ENCODE measurements at regions not wholly inside any gene's neighbourhood (a gene's known extent, or its start where the extent isn't known, plus 50 kb on each side); places are given as distances from the start of the nearest gene placed in this dataset.
"Not testable (repeated sequence)": the region's sequence is repeated elsewhere in the genome, so short reads cannot be mapped to it uniquely, and the experiment has no call there.

- no peak for DNase-seq (ENCODE audit: low spot score)
Measured at GRCh38 chr2:167748536-167748935, 498.9 kb downstream of the STK39 start.

- no peak for DNase-seq (ENCODE audit: low spot score)
Measured at GRCh38 chr2:167745667-167746066, 501.7 kb downstream of the STK39 start.

GRCh38 chr2:167739921-167740320 lies 507.5 kb downstream of the STK39 start:
- DNase-seq (ENCODE audit: low spot score) = not testable (repeated sequence)

GRCh38 chr2:167733747-167734146 lies 513.6 kb downstream of the STK39 start:
- DNase-seq (ENCODE audit: low spot score) = no peak

GRCh38 chr2:167732326-167732725 lies 515.1 kb downstream of the STK39 start:
- DNase-seq (ENCODE audit: low spot score) = no peak

DNA sequence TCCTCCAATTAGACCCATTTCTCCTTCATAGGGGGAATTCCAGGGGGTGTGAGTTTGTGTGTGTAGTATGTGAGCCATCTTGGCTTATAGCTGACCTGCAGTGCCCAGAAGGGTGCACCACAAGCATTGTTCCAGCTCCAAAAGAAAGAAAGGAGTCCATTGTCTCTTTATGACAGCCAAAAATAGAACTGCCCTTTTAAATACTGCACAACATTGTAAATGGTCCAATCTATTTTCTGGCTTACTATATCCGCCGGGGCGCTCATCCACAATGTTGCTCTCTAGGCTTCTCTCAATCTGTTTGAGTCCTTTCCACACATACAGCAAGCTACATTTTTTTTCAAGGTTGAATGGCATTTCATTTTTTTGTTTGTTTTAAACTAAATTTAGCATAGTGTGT lies 517.5 kb downstream of the STK39 start:
- no peak for DNase-seq (ENCODE audit: low spot score)

GRCh38 chr2:167726788-167727187 lies 520.6 kb downstream of the STK39 start:
- no peak for DNase-seq (ENCODE audit: low spot score)

- no peak for DNase-seq (ENCODE audit: low spot score)
Measured at GRCh38 chr2:167721593-167721992, 525.8 kb downstream of the STK39 start.

DNA sequence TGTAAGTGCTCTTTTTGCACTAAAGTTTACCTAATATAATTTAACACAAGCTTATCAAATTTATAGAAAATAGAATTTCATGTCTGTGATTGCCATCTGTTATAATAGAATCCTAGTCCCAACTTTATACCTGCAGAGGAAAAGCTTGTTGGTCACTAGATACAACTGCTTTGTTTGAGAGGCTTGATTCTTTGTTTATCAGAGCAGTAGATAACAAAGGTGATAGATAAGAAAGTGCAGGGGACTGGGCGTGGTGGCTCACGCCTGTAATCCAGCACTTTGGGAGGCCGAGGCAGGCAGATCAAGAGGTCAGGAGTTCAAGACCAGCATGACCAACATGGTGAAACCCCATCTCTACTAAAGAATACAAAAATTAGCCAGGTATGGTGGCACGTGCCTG lies 528.0 kb downstream of the STK39 start:
- no peak for DNase-seq (ENCODE audit: low spot score)

GRCh38 chr2:167718560-167718959 lies 528.8 kb downstream of the STK39 start:
- no peak for DNase-seq (ENCODE audit: low spot score)

DNA sequence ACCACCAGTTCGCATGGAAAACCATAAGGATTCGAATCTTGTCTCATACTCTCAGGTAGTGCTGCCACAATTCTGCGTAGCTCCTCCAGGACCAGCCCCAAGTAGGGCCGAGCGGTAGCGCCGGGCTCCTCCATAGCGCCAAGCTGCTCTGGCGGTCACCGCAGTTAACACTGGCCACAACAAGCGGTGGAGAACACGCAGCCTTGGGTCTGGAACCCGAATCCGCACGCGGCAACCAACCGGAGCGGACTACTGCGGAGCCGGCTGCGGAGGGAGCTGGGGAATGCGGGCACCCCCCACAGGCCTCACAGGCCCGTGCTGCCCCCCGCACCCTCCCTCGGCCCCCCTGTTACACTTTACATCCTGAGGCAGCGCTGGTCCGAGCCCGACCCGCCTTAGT lies 531.5 kb downstream of the STK39 start:
- DNase-seq (ENCODE audit: low spot score) = no peak

DNA sequence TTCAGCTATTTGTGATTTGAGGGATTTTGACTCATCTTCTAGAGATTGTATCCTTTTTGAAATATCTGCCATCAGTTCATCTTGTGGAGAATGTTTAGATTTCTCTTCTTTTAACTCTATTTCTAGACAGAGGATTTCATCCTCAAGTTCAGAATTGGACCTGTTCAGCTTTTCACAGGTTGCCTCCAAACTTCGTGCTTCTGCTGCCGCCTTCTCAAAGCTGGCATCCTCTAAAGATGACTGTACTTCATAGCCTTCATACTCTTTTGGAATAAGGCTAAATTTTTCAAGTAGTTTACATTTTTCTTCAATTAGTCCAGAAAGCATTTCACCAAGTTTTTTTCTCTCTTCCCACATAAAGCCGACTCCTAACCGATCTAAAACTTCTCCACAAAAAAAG lies 531.9 kb downstream of the STK39 start:
- DNase-seq (ENCODE audit: low spot score) = not testable (repeated sequence)

DNA sequence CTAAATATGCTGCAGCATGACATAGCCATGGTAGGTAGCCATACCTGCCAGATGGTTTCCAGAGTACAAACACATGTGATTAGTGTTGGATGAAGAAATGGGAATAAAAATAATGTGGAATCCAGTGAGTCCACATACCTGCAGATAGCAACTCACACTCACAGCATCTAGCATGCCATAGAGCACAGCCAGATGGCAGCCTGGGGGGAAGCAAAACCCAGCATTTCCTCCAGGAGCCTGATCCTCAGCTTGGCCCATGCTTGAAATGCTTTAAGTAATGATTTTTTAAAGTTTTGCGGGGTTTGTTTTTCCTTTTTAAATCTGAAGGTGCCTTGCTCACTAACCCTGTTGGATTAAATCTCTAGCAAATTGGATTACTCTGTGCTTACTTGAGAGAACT lies 535.1 kb downstream of the STK39 start:
- no peak for DNase-seq (ENCODE audit: low spot score)

DNA sequence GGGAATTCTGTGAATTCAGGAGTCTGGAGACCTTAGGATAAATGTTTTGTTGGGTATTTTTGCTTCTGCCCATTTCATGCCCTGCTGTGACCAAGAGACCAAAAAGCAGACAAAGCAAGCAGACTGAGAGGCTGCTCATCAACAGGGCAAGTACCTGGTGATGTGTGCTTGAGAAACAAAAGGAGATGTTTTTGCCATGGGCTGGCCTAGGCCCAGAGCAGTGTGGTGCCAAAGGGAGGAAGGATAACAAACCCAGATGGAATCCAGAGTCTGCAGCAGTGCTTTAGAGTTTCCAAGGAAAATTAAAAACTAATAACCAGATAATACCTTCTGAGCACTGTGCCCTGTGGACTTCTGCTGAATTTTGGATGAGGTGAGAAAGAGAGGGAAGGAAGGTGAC lies 538.4 kb downstream of the STK39 start:
- DNase-seq (ENCODE audit: low spot score) = no peak

DNA sequence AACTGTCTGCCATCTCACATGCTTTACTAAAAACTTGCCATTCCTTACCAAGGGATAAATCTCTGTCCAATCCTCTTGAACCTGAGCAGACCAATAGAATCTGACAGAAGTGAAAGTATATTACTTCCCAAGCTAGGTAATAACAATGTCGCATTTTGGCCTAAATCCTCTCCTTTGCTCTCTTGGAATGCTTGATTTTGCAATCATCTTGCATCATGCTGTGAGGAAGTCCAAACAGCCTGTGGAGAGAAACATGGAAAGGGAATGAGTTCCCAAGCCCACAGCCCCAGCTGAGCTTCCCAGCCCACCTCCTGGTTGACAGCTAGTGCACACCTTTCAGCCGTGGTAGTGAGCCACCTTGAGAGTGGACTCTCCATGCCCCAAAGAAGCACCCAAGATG lies 540.6 kb downstream of the STK39 start:
- DNase-seq (ENCODE audit: low spot score) = no peak

GRCh38 chr2:167703441-167703840 lies 544.0 kb downstream of the STK39 start:
- DNase-seq (ENCODE audit: low spot score) = no peak

- no peak for DNase-seq (ENCODE audit: low spot score)
Measured at GRCh38 chr2:167702227-167702626, 545.2 kb downstream of the STK39 start.

GRCh38 chr2:167701651-167702050 lies 545.7 kb downstream of the STK39 start:
- no peak for DNase-seq (ENCODE audit: low spot score)

DNA sequence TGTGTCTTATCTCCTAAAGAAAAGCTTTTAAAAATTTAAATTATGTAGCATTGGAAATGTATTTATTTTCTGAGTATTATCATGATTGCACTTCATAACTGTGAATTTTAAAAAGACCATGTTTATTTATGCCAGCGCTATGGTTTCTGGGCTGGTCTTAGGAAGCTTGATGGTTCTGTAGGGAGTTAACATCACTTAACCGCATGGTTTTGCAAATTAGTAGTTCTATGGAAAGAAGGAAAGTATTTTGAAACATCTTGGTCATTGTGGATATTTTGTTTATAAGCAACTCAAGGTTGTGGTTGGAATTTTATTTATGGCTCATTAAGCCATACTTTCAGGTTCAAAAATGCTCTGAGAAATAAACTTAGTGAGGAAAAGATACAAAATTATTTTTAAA lies 549.4 kb downstream of the STK39 start:
- no peak for DNase-seq (ENCODE audit: low spot score)

DNA sequence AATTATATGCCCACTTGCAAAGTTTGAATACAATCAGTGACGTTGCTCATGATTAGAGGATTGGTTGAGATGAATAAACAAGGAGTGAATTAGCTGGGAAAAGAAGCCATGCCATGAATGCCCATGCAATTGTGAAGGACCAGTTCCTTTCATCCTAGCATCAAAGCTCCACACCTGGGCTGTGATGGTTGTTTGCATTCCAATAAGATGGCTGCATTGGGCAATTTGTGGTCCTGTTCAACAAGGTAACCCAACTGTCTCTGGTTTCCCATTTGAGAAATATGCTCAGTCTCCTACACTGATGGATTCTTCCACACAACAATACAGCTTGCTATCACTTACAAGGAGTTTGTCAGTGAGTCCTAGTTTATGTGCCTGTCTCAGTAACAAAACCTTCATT lies 550.2 kb downstream of the STK39 start:
- DNase-seq (ENCODE audit: low spot score) = peak; percentile 2

- no peak for DNase-seq (ENCODE audit: low spot score)
Measured at GRCh38 chr2:167692936-167693335, 554.5 kb downstream of the STK39 start.

GRCh38 chr2:167692191-167692590 lies 555.2 kb downstream of the STK39 start:
- no peak for DNase-seq (ENCODE audit: low spot score)

DNA sequence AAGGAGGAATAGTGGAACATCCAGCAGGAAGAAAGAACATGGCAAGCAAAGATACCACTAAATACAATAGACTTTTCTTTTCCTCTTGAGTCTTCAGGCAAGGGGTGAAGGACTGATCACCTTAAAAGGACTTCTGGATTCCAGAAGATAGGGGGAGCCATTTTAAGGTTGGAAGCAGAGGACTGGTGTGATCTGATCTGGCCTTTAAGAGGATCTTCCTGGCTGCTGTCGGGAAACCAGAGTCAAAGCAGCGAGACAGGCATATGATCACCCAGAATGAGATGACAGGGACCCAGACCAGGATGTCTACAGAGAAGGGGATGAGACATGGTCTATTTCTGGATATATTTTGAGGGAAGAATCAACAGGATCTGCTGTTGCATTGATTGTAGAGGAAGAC lies 558.0 kb downstream of the STK39 start:
- no peak for DNase-seq (ENCODE audit: low spot score)

GRCh38 chr2:167686691-167687090 lies 560.7 kb downstream of the STK39 start:
- DNase-seq (ENCODE audit: low spot score) = no peak
